SK-MEL-5 (cell line): ENCODE measurements at regions not wholly inside any gene's neighbourhood (a gene's known extent, or its start where the extent isn't known, plus 50 kb on each side); places are given as distances from the start of the nearest gene placed in this dataset.
"Not testable (repeated sequence)": the region's sequence is repeated elsewhere in the genome, so short reads cannot be mapped to it uniquely, and the experiment has no call there.

Experiments
- DNase-seq: peaks from one replicate; pipeline ENCODE4 v3.0.0-alpha.2; 2016; ENCODE audit warnings: low read depth, low spot score
- in situ Hi-C: cut with HindIII; loops from 2 replicates; pipeline ENCODE4 v1.10.0; 2016; ENCODE audit warnings: low sequenced_read_pairs, high pct_unique_total_duplicates, low pct_unique_long_range_greater_than_20kb

- no peak for DNase-seq
- in situ Hi-C loops = no loop called here
Observed at GRCh38 chr3:153551536-153552285, 389.7 kb downstream of the RAP2B start.

DNA sequence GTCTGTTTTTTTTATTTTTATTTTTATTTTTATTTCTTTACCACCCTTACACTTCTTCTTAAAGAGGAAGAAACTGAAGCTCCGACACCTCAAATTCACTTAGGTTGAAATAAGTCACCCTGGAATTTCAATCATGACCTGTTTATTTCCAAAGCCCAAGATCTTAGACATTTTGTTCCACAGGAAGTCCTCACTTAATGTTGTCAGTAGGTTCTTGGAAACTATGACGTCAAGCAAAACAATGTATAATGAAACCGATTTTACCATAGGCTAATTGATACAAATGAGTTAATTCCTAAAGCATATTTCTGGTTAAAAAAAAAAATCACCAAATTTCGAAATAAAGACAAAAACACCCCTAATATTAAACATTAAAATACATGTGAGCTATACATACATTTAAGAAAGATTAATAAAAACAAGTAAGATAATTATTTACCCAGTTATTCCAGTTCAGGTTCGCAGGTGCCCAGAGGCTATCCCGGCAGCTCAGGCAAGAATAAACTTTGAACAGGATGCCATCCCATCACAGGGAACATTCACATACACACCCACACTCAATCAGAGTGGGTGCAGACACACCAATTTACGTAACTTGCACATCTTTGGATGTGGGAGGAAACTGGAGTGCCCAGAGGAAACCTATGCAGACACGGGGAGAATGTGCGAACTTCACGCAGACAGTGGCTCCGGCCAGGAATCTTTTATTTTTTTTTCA is 391.0 kb downstream of the RAP2B start:
- DNase-seq = peak; percentile 20
- in situ Hi-C loops = no loop called here

GRCh38 chr3:153553605-153553945 is 391.5 kb downstream of the RAP2B start:
- in situ Hi-C loops = no loop called here

GRCh38 chr3:153555919-153556318 is 393.9 kb downstream of the RAP2B start:
- no peak for DNase-seq
- in situ Hi-C loops = no loop called here

More at GRCh38 chr3:153553605-153553945, 391.5 kb downstream of the RAP2B start:
- no peak for DNase-seq

GRCh38 chr3:153559366-153559765 is 397.3 kb downstream of the RAP2B start:
- DNase-seq, in situ Hi-C loops: not testable (repeated sequence)

DNA sequence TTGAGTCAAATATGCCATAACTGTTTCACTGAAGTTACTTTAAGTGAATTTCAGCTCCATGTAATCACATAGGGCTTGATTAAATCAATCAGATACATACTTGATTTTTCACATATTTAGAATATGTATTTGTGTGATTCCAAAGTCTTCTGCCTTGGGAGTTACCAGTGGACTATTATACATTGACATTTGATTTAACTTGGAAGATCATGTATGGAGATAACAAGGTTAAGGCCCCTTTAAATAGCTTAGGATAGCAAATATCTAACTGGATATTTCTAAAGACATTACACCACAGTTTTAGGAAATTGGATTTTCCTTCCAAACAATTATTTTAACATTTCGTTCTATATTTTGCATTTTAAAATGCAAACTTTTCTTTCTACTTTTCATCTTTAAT is 405.0 kb downstream of the RAP2B start:
- in situ Hi-C loops = no loop called here
- no peak for DNase-seq

- DNase-seq = no peak
- in situ Hi-C loops = no loop called here
Observed at GRCh38 chr3:153567556-153567955, 405.5 kb downstream of the RAP2B start.

- in situ Hi-C loops, DNase-seq: not testable (repeated sequence)
Observed at GRCh38 chr3:153570481-153570880, 408.5 kb downstream of the RAP2B start.

GRCh38 chr3:153572165-153572564 is 410.1 kb downstream of the RAP2B start:
- DNase-seq = peak; percentile 38
- in situ Hi-C loops = no loop called here

GRCh38 chr3:153572654-153573053 is 410.6 kb downstream of the RAP2B start:
- peak; percentile 84 for DNase-seq
- in situ Hi-C loops = no loop called here

- DNase-seq = no peak
- in situ Hi-C loops = no loop called here
Observed at GRCh38 chr3:153573481-153573880, 411.5 kb downstream of the RAP2B start.

GRCh38 chr3:153574445-153574844 is 412.4 kb downstream of the RAP2B start:
- DNase-seq = no peak
- in situ Hi-C loops = no loop called here

DNA sequence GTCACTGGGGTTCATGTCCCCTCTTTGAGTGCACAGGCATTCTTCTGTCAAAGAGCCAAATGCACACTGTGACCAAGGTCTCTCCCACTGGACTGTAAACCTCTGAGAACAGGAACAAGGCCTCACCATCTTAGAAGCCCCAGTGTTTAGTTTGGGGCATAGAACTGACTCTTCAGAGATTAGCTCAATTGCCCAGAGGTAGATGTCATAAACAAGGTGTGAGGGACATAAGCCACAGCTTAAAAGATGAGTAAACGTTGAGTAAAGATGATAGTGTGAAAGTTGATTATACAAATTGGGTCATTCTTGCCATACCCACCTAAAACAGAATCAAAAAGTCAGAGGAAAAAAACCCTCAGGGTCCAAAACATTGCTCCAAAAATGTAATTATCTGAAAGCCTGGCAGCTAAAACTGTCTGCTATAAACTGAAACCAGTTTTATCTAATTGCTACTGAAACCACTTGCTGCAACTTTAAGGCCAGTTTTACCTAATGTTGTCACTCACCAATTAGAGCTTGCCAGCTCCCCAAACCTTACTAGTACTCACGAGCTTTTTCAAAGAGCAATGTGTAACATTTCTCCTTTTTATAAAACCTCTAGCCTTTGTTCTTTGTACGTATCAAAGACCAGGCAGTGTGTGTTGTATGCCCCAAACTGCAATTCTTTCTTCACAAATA is 415.2 kb downstream of the RAP2B start:
- in situ Hi-C loops = no loop called here
- no peak for DNase-seq

DNA sequence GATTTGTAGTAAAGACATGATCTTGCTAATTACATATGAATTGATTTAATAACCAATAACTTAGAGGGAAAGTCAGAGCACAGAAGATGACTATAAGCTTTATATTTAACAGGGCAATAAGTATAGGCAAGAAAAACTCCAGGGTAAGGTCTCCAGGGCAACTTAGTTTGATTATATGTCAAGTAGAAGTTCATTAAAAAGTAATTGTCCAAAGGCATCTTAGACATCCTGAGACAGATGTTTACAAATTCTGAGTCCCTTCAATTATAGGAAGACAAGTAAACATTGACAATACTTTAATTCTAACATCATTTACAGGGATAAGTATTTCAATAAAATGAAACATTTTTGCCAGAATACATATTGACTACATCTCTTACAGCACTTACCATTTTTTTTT is 416.0 kb downstream of the RAP2B start:
- no peak for DNase-seq
- in situ Hi-C loops = no loop called here

DNA sequence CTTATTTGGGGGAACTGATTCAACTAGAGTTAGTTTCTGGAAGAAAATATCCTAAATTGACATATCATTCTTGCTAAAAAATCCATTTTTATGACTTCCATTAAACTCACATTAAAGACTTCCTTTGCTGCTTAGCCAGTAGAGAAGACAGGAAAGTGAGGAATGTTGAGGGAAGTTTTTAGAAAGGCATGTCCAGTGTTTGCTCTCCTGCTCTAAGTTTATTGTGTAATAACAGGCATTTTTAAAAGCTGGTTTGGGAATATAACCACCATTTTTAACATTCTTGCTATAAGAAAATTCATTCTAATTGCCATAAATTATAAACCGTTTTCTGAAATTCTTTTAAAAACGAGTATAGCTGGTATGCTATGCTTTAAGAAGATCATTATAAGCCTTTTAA is 428.0 kb downstream of the RAP2B start:
- DNase-seq = no peak
- in situ Hi-C loops = loop anchor here (10.0 kb wide), 1 partner anchor 565 kb away; no protein-coding TSS in a partner anchor

DNA sequence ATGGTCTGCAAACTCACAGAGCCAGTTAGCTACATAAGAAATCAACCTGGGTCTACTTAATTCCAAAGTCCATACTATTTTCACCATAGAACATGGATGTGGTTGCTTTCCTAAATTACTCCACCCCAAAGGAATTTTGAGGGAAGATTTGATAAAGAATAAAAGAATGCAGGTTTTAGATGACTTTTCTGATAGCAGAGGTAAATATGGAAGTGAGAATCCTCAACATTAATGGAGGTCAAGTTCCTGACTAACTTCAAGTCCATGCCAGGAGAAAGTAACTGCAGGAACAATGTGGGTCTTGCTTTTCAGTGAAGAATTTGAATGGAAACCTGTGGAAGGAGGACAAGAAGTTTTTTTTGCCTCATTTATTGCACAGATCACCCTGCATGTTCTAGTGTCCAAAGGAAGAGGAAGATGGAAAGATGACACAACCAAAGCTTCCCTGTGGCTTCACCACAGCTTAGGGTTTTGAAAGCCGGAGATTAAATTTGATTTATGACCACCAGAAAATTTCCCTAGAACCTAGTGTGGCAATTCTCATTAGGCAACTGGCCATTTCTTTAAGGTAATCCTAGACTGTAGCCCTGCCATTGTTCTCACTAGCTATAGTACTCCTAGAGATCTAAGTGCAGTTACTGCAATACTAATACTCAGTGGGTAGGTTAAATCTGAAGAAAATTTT is 429.7 kb downstream of the RAP2B start:
- in situ Hi-C loops = loop anchor here (10.0 kb wide), 1 partner anchor 567 kb away; no protein-coding TSS in a partner anchor
- no peak for DNase-seq

- in situ Hi-C loops = loop anchor here (10.0 kb wide), 1 partner anchor 570 kb away; no protein-coding TSS in a partner anchor
- DNase-seq = peak; percentile 83
Observed at GRCh38 chr3:153595186-153595815, 433.3 kb downstream of the RAP2B start.
